Fibroblast of skin of left quadriceps (primary cell): ENCODE measurements at regions not wholly inside any gene's neighbourhood (a gene's known extent, or its start where the extent isn't known, plus 50 kb on each side); places are given as distances from the start of the nearest gene placed in this dataset.
"Not testable (repeated sequence)": the region's sequence is repeated elsewhere in the genome, so short reads cannot be mapped to it uniquely, and the experiment has no call there.

ENCODE experiments used
- DNase-seq, 2 experiments: peaks; one replicate each; pipeline ENCODE4 v3.0.0-alpha.2; 2013; ENCODE audit warnings: low read depth in 2 of 2

DNA sequence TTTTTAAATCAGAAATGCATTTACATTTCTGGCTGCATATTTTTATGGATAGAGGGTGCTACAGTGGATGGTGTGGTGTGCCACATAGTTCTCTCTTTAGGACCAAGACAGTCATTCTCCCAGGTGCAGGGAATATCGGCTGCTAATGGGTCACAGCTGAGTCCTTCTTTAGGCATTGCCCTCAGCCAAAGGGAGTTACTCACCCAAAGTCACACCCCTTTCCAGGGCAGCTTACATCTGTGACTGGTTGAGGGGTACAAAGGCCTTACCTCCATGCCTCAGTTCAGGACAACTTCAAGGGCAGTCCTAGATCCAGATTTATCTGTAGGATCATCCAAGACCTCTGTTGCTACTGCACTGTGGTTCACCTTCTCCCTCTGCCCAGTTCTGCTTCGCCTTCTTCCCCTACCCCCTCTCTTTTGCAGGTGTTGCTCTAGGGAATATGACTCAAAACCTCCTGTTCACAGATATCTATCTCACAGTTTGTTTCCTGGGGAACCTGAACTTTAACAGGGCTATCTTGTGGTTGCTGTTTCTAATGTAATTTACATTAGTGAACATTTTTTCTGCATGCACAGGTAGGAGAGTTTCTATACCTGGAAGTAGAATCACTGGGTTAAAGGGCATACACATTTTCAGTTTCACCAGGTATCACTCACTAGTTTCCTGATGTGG, 413.9 kb downstream of the RPS6KC1 start:
- DNase-seq, result no peak

GRCh38 chr1:213466541-213466940, 415.5 kb downstream of the RPS6KC1 start:
- no peak for DNase-seq

DNA sequence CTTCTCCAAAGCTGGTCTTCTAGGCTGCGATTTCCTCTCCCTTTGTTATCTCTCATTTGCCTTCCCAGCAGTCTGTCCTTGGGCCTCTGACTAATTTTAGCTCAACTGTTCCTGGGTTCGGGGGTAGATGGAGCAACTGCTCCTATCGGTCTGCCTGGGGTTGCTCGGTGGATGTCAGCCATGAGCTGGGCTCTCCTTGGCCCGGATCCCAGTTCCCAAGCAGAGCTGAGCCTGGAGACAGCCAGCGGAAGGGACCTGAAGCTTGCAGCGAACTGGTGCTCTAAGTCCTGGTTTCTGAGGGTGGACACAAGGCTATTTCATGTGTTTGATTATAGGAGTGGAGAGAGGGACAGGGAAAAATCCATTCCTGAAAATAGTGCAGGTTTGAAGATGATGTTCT, 423.0 kb downstream of the RPS6KC1 start:
- no peak for DNase-seq

DNA sequence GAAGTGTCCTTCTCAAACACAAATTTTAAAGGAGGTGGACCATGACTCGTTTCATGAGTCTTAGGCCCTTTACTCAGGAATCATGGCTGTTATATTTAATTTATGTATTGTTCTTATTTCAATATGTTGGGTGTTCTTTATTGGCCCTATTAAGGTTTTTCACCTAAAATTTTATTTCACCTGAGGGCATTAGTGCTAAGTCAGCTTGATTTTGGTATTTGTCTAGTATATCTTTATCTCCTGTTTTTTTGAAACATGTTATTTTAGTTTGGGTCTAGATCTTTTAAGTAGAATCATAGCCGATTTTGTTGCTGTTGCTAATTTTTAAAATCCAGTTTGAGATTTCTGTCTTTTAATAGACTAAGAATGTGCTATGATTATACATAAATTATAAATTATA, 430.4 kb downstream of the RPS6KC1 start:
- no peak for DNase-seq

- DNase-seq, result no peak
Observed at GRCh38 chr1:213484333-213484732, 433.3 kb downstream of the RPS6KC1 start.

DNA sequence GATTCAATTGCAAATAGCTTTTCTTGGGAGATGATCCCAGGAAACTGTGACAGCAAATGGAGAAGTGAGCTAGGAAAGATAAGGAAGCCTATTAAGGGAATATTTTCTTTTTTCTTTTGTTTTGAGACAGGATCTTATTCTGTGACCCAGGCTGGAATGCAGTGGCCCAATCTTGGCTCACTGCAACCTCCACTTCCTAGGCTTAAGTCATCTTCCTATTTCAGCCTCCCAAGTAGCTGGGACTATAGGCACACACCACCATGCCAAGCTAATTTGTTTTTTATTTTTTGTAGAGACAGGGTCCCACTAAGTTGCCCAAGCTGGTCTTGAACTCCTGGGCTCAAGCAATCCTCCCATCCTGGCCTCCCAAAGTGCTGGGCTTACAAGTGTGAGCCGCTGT, 433.7 kb downstream of the RPS6KC1 start:
- no peak for DNase-seq

- DNase-seq, result no peak
Observed at GRCh38 chr1:213486488-213486887, 435.4 kb downstream of the RPS6KC1 start.

GRCh38 chr1:213491468-213491867, 440.4 kb downstream of the RPS6KC1 start:
- DNase-seq, result no peak

DNA sequence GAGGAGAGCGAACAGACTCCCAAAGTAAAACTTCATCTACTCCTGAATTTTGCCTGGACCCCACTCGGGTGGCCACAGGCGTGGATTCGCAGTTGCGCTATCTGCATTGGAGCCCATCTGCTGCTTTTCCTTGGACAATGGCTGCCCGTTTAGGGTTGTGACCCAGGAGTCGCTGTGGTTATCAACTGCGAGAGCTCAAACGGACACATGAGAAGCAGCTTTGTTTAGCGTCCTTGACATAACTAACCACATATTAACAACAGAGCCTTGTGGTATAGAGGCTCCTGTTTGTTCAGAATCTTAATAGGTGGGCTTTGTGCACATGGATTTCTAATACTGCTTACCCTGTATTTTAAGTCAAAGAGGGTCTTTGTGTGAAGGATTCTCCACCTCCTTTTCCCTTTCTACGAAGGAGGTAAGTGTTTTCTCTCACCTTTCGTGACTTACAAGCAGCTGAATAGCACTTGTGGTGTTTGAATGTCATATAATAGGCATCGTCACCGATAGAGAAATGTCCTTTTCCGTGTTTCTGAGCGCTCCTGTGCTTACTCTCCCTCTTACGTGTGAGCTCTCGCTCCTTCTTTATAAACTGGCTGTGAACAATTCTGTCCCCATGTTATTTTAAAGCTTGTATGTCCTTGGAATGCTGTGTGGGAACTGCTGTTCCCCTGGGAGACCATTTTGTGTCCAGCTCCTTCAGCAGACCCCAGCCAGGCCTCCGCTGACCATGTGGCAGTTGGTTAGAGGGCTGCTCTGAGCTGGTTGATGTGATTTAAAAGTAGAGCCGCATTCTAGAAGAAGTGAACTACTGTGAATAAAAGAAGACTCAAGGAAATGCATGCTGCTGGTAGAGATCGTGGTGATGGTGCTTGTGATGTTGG, 441.4 kb downstream of the RPS6KC1 start:
- no peak for DNase-seq

DNA sequence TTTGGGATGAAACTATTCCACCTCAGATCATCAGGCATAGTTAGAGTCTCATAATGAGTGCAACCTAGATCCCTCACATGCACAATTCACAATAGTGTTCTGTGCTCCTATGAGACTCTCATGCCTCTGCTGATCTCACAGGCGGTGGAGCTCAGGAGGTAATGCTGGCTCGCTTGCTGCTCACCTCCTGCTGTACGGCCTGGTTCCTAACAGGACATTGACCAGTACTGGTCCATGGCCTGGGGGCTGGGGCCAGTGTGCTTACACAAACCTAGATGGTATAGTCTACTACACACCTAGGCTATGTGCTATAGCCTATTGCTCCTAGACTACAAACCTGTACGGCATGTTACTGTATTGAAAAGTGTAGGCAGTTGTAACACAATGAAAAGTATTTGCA, 448.4 kb downstream of the RPS6KC1 start:
- no peak for DNase-seq

DNA sequence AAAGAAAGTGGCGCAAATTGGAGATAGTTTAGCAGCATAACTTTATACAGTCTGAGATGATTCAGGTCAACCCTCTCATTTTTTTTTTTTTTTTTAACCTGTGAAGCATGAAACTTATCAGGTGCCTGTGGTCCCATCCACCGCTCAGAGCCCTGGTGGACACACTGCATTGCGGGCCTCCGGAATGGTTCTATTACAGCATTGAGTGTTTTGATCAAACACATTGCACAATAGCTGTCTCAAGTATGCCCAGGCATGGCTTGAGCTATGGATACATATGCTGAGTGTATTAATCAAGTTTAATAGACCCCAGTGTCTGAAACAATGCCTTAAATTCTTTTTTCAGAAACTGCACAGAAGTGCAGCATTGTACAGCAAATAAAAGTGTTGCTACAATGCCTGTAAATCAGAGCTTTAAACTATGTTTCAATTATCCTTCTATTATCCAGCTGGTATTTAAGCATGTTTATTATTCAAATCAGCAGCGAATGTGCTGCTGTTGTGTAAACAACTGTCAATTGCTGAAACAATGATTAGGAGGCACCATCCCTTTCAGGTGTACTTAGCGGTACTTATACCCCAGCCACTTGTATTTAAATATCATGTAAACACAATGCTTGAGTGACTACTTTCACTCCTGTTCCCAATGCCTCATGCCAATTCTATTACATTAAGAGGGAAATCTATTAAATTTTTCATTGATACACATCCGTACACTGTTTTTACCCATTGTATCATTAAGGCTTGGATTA, 456.6 kb downstream of the RPS6KC1 start:
- no peak for DNase-seq

DNA sequence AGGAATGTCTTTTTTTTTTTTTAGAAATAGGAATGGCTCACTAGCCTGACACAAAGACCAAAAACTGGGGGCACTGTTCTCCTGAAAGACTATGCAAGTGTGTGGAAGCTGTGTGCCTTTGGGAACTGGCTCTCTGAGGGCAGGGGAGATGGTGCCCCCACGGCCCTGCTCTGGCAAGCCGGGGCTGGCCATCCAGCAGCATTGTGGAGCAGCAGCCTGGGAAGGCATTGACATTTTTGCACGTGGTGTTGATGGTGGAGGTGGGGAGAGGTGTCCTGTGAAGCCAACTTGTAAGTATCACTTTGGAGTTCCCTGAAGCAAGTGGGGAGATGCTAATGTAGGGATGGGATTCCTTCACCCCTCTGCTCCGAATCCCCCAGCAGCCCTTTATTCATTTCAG, 460.1 kb downstream of the RPS6KC1 start:
- DNase-seq, result no peak

DNA sequence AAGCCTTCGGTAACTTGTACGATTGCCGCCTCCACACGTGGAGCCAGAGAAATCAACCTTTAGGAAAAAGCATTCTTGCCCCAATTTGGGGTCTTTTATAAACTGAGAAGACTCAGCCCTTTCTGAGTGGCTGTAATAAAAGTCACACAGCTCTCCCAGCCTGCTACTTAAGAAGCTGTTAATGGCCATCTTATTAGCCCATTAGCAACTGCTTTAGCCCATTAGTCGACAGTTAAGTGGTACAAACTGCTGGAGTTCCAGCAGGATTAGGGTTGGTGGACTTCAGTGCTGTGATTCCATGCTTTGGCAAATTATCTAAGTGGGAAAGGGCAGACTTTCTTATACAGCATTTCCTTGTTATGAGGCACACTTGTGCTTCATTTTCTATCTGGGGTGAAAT, 461.3 kb downstream of the RPS6KC1 start:
- no peak for DNase-seq

DNA sequence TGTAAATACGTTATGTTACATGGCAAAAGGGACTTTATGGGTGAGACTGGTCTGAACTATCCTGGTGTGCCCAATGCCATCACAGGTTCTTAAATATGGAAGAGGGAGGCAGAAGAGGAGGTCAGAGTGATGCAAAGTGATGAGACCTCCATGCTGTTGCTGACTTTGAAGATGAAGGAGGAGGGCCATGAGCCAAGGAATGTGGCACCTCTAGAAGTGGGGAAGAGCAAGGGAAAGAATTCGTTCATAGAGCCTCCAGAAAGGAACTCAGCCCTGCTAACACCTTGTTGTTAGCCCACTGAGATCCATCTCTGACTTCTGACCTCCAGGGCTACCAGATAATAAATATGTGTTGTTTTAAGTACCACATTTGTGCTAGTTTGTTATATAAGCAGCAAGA, 462.0 kb downstream of the RPS6KC1 start:
- no peak for DNase-seq

- not testable (repeated sequence) for DNase-seq
Observed at GRCh38 chr1:213514408-213515179, 463.6 kb downstream of the RPS6KC1 start.

DNA sequence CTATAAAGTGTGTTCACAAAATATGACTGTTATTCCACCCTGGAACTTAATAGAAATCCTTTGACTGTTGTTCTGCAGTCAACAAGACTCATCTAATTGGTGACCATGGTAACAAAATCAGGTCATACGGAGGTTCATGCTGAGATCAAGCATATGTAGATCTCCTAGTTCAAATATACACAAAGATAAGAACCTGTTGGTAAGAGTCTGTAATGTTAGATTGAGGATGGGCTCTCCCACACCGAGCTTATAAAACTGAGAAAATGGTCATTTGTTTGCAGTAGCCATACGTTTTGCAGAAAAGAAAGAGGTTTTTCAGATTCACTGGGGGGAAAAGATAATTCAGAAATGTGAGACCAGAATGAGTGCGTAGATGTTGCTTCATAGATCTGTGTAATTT, 468.1 kb downstream of the RPS6KC1 start:
- no peak for DNase-seq

DNA sequence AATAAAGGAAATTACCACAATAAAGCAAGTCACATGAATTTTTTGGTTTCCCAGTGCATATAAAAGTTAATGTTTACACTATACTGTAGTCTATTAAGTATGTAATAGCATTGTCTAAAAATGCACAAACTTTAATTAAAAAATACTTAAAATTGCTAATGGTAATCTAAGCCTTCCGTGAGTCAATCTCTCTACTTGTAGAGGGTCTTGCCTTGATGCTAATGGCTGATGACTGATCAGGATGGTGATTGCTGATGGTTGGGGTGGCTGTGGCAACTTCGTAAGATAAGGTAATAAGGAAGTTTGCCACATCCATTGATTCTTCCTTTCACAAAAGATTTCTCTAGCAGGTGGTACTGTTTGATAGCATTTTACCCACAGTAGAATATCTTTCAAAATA, 466.6 kb upstream of the PROX1 start:
- DNase-seq, result no peak

- no peak for DNase-seq
Observed at GRCh38 chr1:213523781-213524398, 463.9 kb upstream of the PROX1 start.

DNA sequence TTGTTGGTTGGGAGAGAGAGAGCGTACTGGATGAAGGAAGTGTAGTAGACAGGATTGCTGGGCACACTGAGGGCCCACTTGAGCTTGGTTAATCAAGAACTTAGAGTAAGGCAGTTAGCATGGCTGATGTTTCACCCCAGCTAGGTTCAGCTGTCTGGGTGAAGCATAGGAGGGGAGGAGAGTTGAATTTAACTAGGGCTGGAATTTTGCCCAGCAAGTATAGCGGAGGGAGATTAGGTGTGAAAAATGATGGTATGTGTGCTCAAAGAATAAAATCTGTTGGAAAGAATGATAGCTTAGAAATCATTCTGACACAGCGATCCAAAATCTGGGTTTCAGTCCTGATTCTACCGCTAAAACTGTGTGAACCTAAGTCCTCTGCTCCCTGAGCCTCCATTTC, 461.5 kb upstream of the PROX1 start:
- DNase-seq, result no peak

- DNase-seq, result no peak
Observed at GRCh38 chr1:213530611-213531320, 457.0 kb upstream of the PROX1 start.
